Left ventricle myocardium inferior (tissue), 1 donor: ENCODE measurements at regions not wholly inside any gene's neighbourhood (a gene's known extent, or its start where the extent isn't known, plus 50 kb on each side); places are given as distances from the start of the nearest gene placed in this dataset.

Experiments
- DNase-seq: peaks from one replicate; pipeline ENCODE4 v3.0.0-alpha.2; 2020
- H3K27ac ChIP-seq: fragments of 200-600 bp; replicated peaks from 2 replicates; pipeline ENCODE4 v1.8.0; 2021
- H3K27me3 ChIP-seq: fragments of 200-600 bp; 2 replicates; pipeline ENCODE4 v1.8.0; 2021; ENCODE audit warnings: low read depth
- H3K36me3 ChIP-seq: fragments of 200-600 bp; 2 replicates; pipeline ENCODE4 v1.8.0; 2021
- H3K4me1 ChIP-seq: fragments of 200-600 bp; 2 replicates; pipeline ENCODE4 v1.8.0; 2021
- H3K4me3 ChIP-seq: fragments of 200-600 bp; 2 replicates; pipeline ENCODE4 v1.8.0; 2021; ENCODE audit warnings: mild to moderate bottlenecking, moderate library complexity
- H3K9me3 ChIP-seq: fragments of 200-600 bp; replicated peaks from 2 replicates; pipeline ENCODE4 v1.8.0; 2021
- CTCF ChIP-seq: fragments of 200-600 bp; IDR thresholded peaks from 2 replicates; pipeline ENCODE4 v1.8.0; 2021; ENCODE audit warnings: antibody characterized with exemption, mild to moderate bottlenecking, borderline replicate concordance
- intact Hi-C: fragments of 100-400 bp; cut with micrococcal nuclease; formaldehyde crosslinking; loops from one replicate; pipeline ENCODE4 v1.11.0; 2022
- donor health status: DM: no; HTN: yes; CAD: no; lungs with severe emphysema.

DNA sequence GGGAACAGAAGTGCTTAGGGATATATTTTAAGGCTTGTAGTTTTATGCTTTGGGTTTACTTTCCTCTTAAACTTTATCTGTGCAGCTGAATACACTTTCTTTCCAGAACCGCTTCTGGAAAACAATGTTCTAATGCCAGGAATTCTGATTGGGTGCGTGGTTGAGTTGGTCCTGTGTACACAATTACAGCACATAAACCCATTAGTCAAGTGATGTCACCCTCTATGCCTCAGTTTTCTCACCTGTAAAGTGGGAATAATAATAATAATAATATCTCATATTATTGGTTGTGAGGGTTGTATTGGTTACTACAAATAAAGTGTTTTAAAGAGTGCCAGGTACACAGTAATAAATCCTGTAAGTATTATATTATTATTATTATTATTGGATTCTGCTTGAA, 129.2 kb downstream of the MID1IP1 start:
- no peaks in the 10 kb centered on the region for H3K9me3 ChIP-seq
- no peak for TF ChIP-seq CTCF
- H3K4me3 ChIP-seq: no peak overlapping the region
- no peaks in the 10 kb centered on the region for H3K36me3 ChIP-seq
- H3K4me1 ChIP-seq: no peaks in the 10 kb centered on the region
- no peak for DNase-seq
- no peak overlapping the region for H3K27ac ChIP-seq
- no peaks in the 10 kb centered on the region for H3K27me3 ChIP-seq
- intact Hi-C loops: no loop called here

DNA sequence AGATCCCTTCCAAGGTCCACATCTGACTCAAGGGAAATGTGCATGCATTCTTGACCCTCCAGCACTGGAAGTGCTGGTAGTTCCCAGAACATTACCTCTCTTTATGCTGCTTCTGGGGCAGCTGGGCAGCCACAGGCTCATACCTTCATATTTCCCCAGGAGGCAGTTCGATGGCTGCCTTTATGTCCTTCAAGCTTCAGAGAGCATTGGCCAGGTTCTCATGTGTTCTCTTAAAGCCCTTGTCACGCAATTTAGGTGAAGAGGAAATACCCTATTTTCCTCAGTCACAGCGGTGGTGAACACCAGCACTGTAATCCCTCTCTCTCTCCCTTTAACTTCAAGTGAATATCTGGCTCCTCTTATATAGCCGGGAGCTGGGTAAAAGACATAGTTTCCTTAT, 134.3 kb downstream of the MID1IP1 start:
- TF ChIP-seq CTCF: no peak
- H3K27me3 ChIP-seq: no peaks in the 10 kb centered on the region
- intact Hi-C loops: no loop called here
- no peak overlapping the region for H3K27ac ChIP-seq
- no peak overlapping the region for H3K4me3 ChIP-seq
- no peaks in the 10 kb centered on the region for H3K36me3 ChIP-seq
- no peaks in the 10 kb centered on the region for H3K4me1 ChIP-seq
- H3K9me3 ChIP-seq: no peaks in the 10 kb centered on the region
- no peak for DNase-seq

- no peak for TF ChIP-seq CTCF
- H3K4me1 ChIP-seq: peaks cover 5% of the 10 kb centered on the region
- no peaks in the 10 kb centered on the region for H3K27me3 ChIP-seq
- intact Hi-C loops: no loop called here
- H3K4me3 ChIP-seq: no peak overlapping the region
- DNase-seq: no peak
- no peaks in the 10 kb centered on the region for H3K9me3 ChIP-seq
- no peak overlapping the region for H3K27ac ChIP-seq
- no peaks in the 10 kb centered on the region for H3K36me3 ChIP-seq
Observed at GRCh38 chrX:38937400-38937799, 136.1 kb downstream of the MID1IP1 start.

- no peak overlapping the region for H3K4me3 ChIP-seq
- no peaks in the 10 kb centered on the region for H3K27me3 ChIP-seq
- TF ChIP-seq CTCF: no peak
- no peaks in the 10 kb centered on the region for H3K36me3 ChIP-seq
- peaks cover 5% of the 10 kb centered on the region for H3K4me1 ChIP-seq
- H3K9me3 ChIP-seq: peaks cover 3% of the 10 kb centered on the region
- H3K27ac ChIP-seq: no peak overlapping the region
- intact Hi-C loops: no loop called here
- DNase-seq: no peak
Observed at GRCh38 chrX:38937926-38938325, 136.7 kb downstream of the MID1IP1 start.

- intact Hi-C loops: no loop called here
- no peak for TF ChIP-seq CTCF
- Histone ChIP-seq H3K36me3 (no peaks in the 10 kb centered on the region), H3K4me1 (peaks cover 5% of the 10 kb centered on the region), H3K27me3 (no peaks in the 10 kb centered on the region), H3K4me3 (no peak overlapping the region), H3K9me3 (peaks cover 14% of the 10 kb centered on the region), H3K27ac (no peak overlapping the region)
- DNase-seq: no peak
Observed at GRCh38 chrX:38939067-38939466, 137.8 kb downstream of the MID1IP1 start.

DNA sequence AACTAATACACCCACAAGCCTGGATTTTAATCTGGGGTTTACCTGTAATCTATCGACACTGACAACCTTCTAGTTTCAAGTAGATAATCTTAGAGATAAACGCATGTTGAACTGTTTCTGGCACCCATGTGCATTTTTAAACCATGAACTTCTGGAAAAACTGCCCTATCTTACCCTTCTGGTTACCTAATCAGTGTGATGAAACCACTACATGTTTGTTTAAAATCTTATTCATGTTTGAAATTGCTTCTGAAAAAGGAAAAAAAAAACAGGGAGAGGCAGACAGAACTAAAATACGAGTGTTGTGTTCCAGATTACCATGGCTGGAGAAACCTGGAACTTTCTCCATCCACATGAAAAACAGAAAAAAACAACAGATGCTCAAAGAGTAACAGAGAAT, 139.3 kb downstream of the MID1IP1 start:
- H3K27me3 ChIP-seq: no peaks in the 10 kb centered on the region
- H3K4me3 ChIP-seq: no peak overlapping the region
- no peak for DNase-seq
- H3K4me1 ChIP-seq: peaks cover 5% of the 10 kb centered on the region
- intact Hi-C loops: no loop called here
- H3K9me3 ChIP-seq: peaks cover 16% of the 10 kb centered on the region
- no peak for TF ChIP-seq CTCF
- H3K36me3 ChIP-seq: no peaks in the 10 kb centered on the region
- H3K27ac ChIP-seq: peak overlapping the region; percentile 64
